NOMO-1 treated with DMSO at 0.1 percent for 48 hours (cell line): ENCODE measurements at regions not wholly inside any gene's neighbourhood (a gene's known extent, or its start where the extent isn't known, plus 50 kb on each side); places are given as distances from the start of the nearest gene placed in this dataset.
A peak's percentile ranks its signal among the peaks of the same experiment; 100 is the strongest.
"Not testable (repeated sequence)": the region's sequence is repeated elsewhere in the genome, so short reads cannot be mapped to it uniquely, and the experiment has no call there.

Source experiments
- DNase-seq: peaks from one replicate; lab custom pipeline; 2025; ENCODE audit not compliant: unreplicated experiment; lab: John Stamatoyannopoulos, UW

DNA sequence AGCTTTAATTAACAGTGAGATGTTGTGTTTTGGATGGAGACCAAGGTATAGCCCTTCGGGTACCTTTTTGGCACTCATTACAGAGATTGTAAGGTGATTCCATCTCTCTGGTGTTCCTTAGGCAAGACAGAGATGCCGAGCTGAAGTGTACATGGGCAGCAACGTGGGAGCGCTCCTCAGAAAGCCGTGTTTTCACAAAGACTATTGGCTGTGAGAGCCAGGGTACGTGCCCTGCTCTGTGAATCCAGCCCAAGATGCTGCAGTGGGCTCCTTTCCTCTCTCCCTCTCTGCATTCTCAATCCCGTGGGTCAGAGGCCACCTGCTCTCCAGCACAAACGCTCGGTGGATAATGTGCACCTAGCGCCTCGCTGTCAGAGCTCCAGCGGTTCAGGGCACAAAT is 203.0 kb upstream of the EPHA4 start:
- DNase-seq: no peak

DNA sequence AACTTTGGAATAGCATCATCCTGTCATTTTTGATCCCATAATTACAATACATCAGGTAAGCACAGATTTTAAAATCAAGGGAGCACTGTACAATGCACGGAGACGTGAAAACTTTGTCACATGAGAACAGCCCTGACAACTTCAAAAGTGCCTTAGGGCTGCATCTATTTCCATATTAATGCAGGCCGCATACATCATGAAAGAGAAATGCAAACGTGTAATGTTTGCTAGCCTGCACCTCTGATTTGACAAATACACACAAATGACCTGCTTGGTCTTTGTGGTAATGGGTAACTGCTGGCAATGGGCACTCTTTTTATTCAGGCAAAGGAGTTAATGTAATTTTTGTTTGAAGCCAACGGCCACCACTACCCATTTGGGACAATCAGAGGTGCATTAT is 202.0 kb upstream of the EPHA4 start:
- no peak for DNase-seq

DNA sequence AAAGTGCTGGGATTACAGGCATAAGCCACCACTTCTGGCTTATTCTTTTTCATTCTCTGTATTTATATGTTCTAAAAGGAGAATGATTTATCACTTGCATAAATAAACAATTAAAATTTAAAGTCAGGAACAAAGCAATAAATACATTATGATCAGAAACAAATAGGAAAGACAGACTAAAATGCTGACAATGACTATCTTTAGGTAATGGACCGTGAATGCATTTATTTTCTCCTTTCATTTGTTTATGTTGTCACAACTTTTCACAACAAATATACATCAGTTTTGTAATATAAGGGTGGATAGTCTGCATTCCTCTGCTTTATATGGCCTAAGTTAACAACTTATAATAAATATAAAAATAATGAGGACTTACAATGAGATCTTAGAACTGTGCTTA is 199.2 kb upstream of the EPHA4 start:
- no peak for DNase-seq

DNA sequence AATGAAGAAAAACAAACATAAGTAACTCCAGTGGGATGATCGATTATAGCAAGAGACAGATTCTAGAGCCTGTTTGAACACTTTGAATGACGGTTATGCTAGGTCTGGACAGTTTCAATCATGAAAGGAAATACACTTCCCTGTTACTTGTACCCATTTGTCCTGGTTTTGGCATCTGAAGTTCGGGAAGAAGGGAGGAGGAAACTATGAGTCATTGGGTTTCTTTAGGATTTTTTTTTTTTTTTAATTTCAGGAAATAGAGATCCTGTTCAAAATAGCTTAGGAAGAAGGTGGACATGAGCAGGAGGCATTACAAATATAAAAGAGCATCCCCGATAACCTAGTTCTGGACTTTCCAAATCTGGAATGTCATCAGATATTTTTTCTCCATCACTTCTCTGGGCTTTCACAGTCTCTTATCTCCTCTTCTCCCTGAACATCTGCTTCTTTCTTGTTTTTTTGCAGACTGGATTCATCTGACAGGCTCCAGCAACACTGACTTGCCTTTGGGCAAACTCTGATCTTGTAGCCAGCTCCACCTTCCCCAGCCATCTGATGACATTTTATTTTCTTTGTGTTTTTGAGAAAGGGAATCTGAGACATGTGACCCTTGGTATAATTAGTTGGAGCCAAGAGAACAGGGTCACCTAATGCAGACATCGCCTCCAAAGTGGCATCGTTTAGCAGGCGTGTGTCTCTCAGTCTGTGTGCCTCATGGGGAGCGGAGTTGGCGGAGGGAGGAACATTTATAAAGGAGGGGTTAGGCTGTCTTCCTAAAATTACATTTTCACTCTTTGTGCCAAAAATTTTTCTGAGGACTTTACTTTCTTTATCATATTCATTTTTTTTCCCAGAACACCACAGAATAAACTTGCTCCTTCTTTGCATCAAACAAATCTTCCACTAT is 195.3 kb upstream of the EPHA4 start:
- no peak for DNase-seq

DNA sequence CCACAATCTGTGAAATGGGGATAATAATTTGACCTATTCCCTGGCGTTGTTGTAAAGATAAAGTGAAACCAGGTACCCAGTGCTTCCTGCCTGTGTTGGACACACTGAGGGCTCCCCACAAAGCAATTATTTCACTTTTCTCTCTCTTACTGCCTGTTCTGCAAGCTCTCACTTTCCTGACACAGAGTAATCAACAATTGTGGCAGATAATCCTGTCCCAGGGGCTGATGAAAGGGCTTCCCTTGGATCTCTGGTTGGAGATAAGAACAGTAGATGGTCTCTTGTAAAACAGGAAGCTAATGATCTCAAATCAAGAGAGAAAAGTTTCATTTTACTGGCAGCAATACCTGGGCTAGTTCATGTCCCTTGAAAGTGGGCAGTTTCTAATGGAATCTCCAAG is 190.4 kb upstream of the EPHA4 start:
- no peak for DNase-seq

DNA sequence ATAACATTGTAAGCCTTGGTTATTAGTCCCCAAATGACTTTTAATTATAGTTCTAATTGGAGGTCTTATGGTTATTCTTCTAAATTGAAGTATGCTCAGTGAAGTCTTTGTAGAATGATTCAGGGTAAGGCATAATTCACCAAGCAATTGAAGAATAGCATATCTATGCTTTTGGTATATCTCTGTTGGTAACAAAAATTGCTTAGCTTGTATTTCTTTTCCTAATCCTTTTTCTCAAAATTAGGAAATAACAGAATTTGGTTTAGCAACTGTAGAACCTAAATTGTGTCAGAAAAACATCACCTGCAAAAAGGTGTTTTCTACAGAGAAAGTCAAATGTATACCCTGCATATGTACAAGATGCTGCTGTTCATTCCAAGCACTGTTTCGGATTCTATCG is 189.2 kb upstream of the EPHA4 start:
- DNase-seq: no peak

DNA sequence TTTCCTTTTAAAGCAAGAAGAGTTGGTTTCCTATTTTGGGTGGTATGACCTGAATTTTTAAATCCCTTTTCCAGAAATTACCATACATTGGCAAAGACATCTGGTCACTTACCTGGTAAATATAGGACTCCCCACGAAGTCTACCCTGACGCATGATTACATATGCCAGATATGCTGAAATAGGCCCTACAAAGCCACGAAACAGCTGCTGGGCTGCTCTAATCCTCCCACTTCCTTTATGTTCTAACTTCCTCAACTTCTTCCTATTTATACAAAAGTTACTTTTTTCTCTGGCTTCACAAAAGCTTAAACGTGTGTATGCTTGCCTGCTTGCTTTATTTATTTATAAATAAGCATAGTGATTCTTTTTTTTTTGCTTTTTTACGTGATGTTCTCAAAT is 186.0 kb upstream of the EPHA4 start:
- DNase-seq: peak; percentile 28

DNA sequence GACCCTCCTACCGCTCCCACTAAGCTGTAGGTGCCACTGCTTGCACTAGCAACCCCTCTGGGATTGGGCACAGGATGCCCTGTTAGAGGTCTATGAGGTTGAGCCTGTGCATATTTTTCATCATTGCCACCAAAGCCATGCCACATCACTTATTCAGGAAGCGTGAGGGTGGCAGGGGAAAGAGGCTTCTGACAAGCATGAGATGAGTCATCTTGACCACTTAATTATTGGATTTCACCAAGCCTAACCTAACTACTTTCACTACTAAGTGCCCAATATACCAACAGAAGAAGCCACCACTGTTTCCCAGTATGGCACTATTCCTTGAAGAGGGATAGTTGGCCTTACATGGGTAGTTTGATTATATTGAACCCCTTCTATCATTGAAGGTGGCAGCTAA is 181.3 kb upstream of the EPHA4 start:
- DNase-seq: no peak

DNA sequence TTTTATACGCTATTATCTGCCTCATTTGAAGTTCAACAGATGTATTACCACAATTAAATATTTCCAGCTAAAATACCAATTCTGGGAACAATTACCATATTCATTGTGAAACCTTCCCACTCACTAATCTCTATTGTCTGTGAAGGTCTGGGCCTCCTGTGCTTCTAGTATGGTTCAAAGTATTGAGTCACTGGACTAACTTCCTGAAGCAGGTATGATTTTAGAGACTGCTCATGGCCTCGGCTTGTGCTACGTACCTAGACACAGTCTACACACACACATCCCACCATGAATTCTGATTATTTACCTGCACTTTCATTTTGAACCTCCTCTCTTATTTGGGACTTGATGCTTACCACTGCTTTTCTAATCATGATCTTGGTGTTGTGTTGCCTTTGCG is 180.7 kb upstream of the EPHA4 start:
- DNase-seq: no peak

DNA sequence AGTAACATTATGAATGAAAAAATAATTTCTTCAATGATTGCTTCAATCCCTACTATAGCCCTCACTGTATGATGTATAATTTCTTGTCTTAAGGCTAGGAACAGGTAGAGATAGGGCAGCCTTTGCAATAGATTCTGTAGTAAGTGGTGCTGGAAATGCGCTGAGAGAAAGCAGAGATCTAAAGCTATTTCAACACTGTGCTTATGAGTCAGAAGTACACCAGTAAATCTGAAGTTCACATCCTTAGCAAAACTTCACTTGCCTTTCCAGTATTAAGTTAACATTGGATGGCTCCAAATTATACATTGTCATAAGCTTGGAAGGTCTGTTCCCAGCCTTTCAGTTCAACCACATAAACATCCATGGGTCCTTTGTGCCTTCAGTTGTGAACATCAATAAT is 178.2 kb upstream of the EPHA4 start:
- DNase-seq: no peak

DNA sequence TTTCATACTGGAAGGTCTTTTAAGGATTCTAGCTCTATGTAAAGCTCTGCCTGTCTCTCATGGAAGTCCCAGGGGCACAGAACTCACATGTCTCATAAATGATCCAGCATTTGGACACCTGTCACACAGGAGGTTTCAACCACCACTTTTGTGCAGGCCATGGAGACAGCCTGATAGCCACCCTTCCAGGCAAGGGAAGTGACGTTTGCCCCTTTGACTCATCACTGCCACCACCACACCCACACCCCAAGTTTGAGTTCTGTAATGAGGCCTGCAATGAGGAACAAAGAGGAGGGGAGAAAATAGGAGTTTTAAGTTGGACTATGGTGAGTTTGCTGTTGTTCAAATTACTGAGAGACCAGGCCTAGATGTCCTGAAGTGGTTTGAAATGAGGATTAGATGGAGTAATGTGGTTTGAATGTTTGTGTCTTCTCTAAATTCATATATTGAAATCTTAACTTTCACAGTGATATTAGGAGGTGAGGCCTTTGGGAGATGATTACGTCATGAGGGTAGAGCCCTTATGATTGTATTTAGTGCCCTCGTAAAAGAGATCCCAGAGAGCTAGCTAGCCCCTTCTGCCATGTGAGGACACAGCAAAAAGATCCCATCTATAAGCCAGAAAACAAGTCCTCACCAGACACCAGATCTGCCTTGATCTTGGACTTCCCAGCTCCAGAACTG is 175.3 kb upstream of the EPHA4 start:
- DNase-seq: no peak

DNA sequence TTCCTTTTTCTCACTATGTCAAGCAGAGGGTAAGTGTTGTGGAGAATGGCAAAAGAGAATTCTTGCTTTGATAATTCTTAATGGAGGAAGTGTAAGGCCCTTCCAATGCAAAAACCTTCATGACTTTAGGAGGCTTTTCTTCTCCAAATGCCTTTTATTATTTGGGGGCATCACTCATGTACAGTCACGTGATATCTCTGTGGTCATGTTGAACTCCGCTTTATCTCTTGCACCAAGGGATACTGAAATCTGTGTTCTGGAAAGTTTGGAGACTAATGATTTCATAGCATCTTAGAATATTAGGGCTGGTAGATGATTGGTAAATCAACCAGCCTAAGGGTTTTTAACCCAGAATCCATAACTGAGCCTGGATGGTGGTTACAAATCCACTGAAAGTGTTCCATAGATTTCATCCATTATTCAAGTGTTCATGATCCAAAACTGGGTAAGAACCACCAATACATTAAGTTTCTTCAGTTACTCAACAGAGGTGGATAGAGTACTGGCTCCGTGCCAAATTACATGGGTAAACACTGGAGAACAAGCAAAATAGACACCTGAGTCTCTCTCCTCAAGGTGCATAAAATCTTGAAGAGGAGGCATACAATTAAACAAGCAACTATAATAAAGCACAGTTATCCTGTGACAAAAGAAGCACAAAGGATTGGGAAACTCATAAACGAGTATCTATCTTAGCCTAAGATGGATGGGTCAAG is 169.6 kb upstream of the EPHA4 start:
- DNase-seq: no peak

DNA sequence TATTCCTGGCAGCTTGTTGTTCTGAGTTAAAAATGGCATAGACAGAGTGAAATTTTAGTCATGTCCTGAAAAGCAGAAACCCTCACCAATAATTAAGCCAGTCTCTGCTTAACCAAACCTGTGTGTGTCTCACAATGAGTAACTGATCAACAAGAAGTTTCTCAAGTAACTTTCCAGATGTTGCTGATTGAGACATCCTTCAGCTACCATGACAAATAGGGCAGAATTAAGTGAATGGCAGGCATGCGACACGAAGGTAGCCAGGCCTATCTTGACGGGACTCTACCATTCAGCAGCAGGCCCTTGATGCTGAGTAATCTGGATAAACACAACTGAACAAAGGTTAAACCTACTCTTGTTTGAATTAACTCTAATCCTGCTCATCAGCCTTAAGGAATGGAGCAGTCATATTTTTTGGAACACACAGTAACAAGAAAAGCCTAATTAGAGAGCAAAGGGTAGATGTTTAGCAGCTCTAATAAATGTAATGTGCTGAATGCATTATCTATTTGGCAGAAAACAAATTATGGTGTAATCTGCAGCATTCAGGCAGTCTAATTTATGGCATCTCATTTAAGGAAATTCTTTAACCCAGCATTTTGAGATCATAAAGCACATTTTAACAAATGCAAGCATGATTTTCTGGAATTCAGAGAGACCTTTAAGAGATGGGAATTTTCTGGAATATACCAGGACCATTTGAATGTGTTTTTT is 159.5 kb upstream of the EPHA4 start:
- no peak for DNase-seq

DNA sequence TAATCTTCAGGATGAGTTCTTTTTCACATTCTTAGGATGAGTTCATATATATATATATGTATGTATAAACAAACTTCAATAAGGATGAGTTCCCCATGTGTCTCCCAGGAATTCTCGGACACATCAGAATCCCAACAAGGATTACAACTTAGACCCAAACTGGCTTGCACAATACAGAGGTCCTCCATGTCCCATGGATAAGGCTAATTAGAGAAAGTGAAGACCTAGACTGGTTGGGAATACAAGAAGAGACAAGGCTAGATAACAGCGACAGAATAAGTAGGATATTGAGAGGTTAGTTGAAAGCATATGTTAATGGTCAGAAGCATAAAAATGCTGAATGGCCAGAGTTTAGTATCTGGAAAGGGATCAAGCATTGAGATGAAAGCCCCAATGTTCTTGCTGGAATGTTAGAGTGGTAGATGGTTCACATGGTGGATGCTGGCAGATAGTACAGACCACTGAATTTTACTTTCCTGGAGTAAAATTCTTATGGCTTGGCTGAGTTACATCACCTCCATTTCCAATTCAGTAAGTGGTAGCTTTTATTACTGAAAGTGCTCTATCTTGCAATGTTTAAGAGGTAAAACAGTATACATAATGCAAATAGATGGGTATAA is 154.9 kb upstream of the EPHA4 start:
- DNase-seq: no peak

DNA sequence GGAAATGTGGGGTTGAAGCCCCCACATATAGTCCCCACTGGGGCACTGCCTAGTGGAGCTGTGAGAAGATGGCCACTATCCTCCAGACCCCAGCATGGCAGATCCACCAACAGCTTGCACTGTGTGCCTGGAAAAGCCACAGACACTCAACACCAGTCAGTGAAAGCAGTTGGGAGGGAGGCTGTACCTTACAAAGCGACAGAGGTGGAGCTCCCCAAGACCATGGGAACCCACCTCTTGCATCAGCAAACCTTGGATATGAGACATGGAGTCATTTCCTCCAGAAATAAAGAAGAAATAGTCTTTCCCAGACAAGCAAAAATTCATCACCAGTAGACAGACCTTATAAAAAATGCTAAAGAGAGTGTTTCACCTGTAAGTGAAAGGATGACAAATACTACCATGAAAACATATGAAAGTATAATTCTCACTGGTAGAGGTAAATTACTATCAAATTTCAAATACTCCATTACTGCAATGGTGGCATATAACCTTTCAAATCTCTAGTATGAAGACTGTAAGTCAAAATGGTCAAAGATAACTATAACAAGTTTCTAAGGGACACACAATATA is 152.6 kb upstream of the EPHA4 start:
- DNase-seq: no peak

DNA sequence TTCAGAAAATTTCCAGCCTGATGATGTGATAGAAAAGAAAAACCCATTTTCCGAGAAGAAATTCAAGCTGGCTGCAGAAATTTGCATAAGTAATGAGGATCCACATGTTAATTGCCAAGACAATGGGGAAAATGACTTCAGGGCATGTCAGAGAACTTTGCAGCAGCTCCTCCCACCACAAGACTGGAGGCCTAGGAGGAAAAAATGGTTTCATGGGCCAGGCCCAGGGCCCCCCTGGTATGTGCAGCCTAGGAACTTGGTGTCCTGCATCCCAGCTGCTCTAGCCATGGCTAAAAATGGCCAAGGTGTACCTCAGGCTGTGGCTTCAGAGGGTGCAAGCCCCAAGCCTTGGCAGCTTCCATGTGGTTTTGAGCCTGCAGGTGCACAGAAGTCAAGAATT is 152.0 kb upstream of the EPHA4 start:
- DNase-seq: not testable (repeated sequence)

DNA sequence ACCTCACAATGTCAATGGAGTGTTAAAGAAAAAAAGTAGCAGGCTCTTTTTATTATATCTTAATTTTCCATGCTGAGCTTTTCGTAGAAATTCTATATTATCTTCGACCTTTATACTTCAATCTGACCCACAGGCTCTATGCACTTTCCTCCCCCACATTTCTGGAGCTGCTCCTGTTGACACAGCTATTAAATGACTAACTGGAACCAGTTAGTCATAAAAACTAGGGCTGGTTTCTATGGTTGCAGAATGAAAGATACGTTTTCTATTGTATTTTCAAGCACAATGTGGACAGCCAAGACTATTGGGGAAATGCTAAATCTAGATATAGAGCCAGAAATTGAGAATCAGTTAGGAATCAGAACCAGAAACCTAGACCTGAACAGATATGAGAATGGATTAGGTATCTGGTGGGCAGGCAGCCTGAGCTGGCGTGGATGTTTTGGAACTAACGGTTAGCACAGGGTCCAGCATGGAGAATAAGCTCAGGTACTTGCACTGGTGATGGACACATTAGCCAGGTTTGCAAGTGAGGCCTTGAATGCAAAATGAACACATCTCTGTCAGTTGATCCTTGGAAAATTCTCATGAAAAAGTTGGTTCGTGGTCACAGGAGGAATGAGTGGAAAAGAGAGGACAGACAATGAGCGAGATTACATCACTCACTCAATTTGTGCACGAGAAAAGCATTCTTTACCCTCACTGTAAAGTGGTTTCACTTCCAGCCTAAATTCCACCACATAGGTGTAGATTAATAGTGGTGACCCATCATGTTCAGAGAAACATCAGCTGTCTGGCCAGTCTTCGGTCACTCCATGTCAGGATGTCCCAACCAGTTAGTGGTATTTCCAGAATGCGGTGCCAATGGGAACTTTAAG is 144.6 kb upstream of the EPHA4 start:
- no peak for DNase-seq

DNA sequence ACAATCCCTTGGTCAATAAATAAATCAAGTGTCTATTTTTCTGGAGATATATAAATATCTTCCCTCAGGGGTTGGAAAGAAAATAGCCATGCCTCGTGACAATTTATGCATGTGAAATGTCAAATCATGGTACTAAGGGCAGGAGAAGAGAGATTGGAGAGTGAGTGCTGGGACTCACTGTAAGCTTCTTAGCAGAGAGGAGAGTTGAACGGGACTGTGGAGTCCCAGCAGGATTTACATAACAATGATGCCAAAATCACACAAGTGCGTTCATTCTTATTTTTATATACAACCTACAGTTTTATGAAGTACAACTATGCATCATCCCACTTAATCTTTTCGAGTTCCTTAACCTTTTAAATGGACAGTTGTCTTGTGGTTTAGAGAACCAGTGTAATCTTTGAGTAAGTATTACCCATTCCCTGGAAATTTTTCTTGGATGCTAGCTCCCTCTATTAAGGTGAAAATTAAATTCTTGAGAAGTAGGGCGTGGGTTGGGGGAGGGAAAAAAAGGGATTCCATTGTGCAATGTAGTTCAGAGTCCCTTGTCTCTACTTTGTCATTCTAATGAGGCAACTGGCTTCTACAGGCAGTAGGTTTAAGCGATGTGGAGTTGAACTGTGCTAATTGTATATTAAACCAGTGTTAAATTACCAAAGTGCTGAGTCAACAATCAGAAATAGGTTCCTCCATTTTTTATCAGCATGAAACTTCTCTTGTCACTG is 143.6 kb upstream of the EPHA4 start:
- no peak for DNase-seq

DNA sequence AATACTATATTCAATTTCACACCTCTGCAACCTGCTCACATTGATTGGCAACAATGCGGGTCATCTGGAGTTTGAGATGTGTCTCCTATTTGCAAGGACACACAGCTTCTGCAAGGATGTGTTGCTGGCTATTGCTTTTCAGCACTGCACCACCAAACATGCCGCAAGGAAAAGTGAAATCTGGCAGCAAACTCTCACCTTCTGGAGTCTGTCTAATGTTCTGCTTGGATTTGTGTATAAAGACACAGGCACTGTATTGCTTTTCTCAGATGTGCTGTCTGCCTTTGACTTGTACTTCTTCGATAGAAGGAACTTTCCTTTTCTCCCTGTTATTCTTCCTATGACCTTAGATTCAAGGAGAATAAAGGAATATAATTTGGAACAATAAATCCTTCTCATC is 138.6 kb upstream of the EPHA4 start:
- DNase-seq: no peak
